ENCODE measurements at regions not wholly inside any gene's neighbourhood (a gene's known extent, or its start where the extent isn't known, plus 50 kb on each side); places are given as distances from the start of the nearest gene placed in this dataset.

DNA sequence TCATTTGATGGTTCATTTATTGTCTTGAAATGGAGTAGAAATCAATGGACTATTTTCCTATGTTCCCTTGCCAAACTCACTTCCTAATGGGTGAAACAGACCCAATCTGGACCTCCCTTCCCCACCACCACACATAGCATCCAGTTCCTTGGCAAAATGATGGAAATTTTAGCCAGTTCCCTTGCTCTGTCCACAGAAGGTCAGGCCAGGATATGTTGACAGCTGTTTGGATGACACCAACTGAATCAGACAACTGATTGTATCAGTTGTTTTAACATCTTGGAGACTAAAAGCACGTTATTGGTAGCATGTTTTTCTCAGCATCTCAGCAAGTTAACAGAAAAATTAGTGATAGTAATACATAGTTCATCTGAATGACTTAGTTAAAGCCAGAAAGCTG, 534.8 kb downstream of the PSAT1 start:
- TF ChIP-seq RAD21 (IDR thresholded peaks at IDR 0.05 in 1 of 2, conservative IDR thresholded peaks at IDR 0.05 in 1 of 2; ENCODE audit: low read depth in 2 of 2, low read length in 2 of 2) (no peak), PHF8 (conservative IDR thresholded peaks at IDR 0.05; ENCODE audit: low read depth, low read length) (no peak), TEAD4 (IDR thresholded peaks at IDR 0.05; ENCODE audit: low read depth, low read length) (no peak), SRF (IDR thresholded peaks at IDR 0.05; ENCODE audit: low read depth, low read length) (no peak), RXRA (IDR thresholded peaks at IDR 0.05; ENCODE audit: insufficient read depth, low read depth, low read length) (no peak), RNF2 (IDR thresholded peaks at IDR 0.05; ENCODE audit: borderline replicate concordance, low read depth, low read length, missing control alignments, poor library complexity, severe bottlenecking) (no peak), CTCF (IDR thresholded peaks at IDR 0.05; ENCODE audit: control extremely low read depth in 1 of 3, insufficient read depth in 1 of 3, low read depth in 1 of 3, low read length in 3 of 3) (no peak), SIN3A (conservative IDR thresholded peaks at IDR 0.05 in 1 of 2, IDR thresholded peaks at IDR 0.05 in 1 of 2; ENCODE audit: low read depth in 1 of 2, low read length in 2 of 2) (no peak), KDM5A (IDR thresholded peaks at IDR 0.05; ENCODE audit: low read length) (no peak), POLR2AphosphoS5 (IDR thresholded peaks at IDR 0.05; ENCODE audit: low read depth, low read length) (no peak), CBX5 (IDR thresholded peaks at IDR 0.05; ENCODE audit: low read depth, low read length) (no peak), POLR2A (IDR thresholded peaks at IDR 0.05; ENCODE audit: control extremely low read depth in 1 of 2, low read depth in 2 of 2, low read length in 2 of 2) (no peak)
